ENCODE measurements at regions not wholly inside any gene's neighbourhood (a gene's known extent, or its start where the extent isn't known, plus 50 kb on each side); places are given as distances from the start of the nearest gene placed in this dataset.

GRCh38 chr4:152107736-152108500 is 347.1 kb upstream of the GATB start:
- H3K4me2 ChIP-seq (ENCODE audit: control insufficient read depth, insufficient read depth) = no peak overlapping the region
- H3K4me1 ChIP-seq (ENCODE audit: control insufficient read depth, insufficient read depth, low read length) = no peaks in the 10 kb centered on the region
- ATAC-seq (no peak), DNase-seq (ENCODE audit: low read depth, low spot score) (no peak), FAIRE-seq (no peak)
- H3K27me3 ChIP-seq (replicated peaks in 1 of 2; ENCODE audit: control insufficient read depth in 2 of 2, insufficient read depth in 2 of 2, low read length in 1 of 2) = peaks cover 0 to 3% of the 10 kb centered on the region in 2 experiments; a peak in 1 of 4 replicates
- BruUV-seq (replicated peaks) = no TSS peak
- H2AFZ ChIP-seq (ENCODE audit: control insufficient read depth, low read depth, low read length) = no peak overlapping the region
- H3K9me3 ChIP-seq (replicated peaks; ENCODE audit: control insufficient read depth, insufficient read depth, low read length) = no peaks in the 10 kb centered on the region
- ChIA-PET SMC1A (ENCODE audit: uncharacterized antibody, unreplicated experiment) (interaction anchor here (0.6 kb wide), 1 partner anchor 241 kb away, joined by 4 read pairs; no protein-coding TSS in a partner anchor), POLR2A (no interaction called here), RAD21 (ENCODE audit: unreplicated experiment) (no interaction called here), CTCF (no interaction called here)
- TF ChIP-seq MTA3 (IDR thresholded peaks at IDR 0.05; ENCODE audit: borderline replicate concordance, low read length) (no peak), ASH2L (IDR thresholded peaks at IDR 0.05; ENCODE audit: borderline replicate concordance, low read depth) (no peak), SIN3A (IDR thresholded peaks at IDR 0.05; ENCODE audit: low read depth, low read length) (no peak)
- TF ChIP-seq, protein P1, sequence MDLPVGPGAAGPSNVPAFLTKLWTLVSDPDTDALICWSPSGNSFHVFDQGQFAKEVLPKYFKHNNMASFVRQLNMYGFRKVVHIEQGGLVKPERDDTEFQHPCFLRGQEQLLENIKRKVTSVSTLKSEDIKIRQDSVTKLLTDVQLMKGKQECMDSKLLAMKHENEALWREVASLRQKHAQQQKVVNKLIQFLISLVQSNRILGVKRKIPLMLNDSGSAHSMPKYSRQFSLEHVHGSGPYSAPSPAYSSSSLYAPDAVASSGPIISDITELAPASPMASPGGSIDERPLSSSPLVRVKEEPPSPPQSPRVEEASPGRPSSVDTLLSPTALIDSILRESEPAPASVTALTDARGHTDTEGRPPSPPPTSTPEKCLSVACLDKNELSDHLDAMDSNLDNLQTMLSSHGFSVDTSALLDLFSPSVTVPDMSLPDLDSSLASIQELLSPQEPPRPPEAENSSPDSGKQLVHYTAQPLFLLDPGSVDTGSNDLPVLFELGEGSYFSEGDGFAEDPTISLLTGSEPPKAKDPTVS (IDR thresholded peaks at IDR 0.05; ENCODE audit: low read depth, low read length) = no peak
- no peaks in the 10 kb centered on the region for H3K36me3 ChIP-seq (ENCODE audit: control insufficient read depth in 2 of 2, insufficient read depth in 2 of 2, low read length in 1 of 2)
- no peaks in the 10 kb centered on the region for H4K20me1 ChIP-seq (ENCODE audit: control insufficient read depth, insufficient read depth)
- intact Hi-C loops (cut with micrococcal nuclease; ENCODE audit: unreplicated experiment) (no loop called here), in situ Hi-C loops (cut with MboI) (no loop called here)
- no peaks in the 10 kb centered on the region for H3K79me2 ChIP-seq (ENCODE audit: control insufficient read depth, insufficient read depth, low read length)
- no peak overlapping the region for H3K9ac ChIP-seq (ENCODE audit: control insufficient read depth, insufficient read depth, low read length)
- no peak overlapping the region for H3K27ac ChIP-seq (ENCODE audit: control insufficient read depth, insufficient read depth)
- H3K4me3 ChIP-seq = no peak overlapping the region
- 48% methylated on average over 8 of the region's 8 CpGs for WGBS (ENCODE audit: insufficient coverage, insufficient replicate concordance, low lambda C conversion rate, missing lambda C conversion rate)

GRCh38 chr4:152106781-152107321 is 346.0 kb upstream of the GATB start:
- BruUV-seq (replicated peaks) = no TSS peak
- intact Hi-C loops (cut with micrococcal nuclease; ENCODE audit: unreplicated experiment) = no loop called here
- ChIA-PET POLR2A (no interaction called here), SMC1A (ENCODE audit: uncharacterized antibody, unreplicated experiment) (interaction anchor here (1.0 kb wide), 1 partner anchor 47 kb away, joined by 3 read pairs; no protein-coding TSS in a partner anchor), CTCF (no interaction called here), RAD21 (ENCODE audit: unreplicated experiment) (no interaction called here)
- Histone ChIP-seq H3K27ac (ENCODE audit: control insufficient read depth, insufficient read depth) (no peak overlapping the region), H3K4me1 (ENCODE audit: control insufficient read depth, insufficient read depth, low read length) (no peaks in the 10 kb centered on the region), H3K9ac (ENCODE audit: control insufficient read depth, insufficient read depth, low read length) (no peak overlapping the region), H2AFZ (ENCODE audit: control insufficient read depth, low read depth, low read length) (no peak overlapping the region), H4K20me1 (ENCODE audit: control insufficient read depth, insufficient read depth) (no peaks in the 10 kb centered on the region), H3K4me3 (no peak overlapping the region), H3K79me2 (ENCODE audit: control insufficient read depth, insufficient read depth, low read length) (no peaks in the 10 kb centered on the region), H3K9me3 (replicated peaks; ENCODE audit: control insufficient read depth, insufficient read depth, low read length) (no peaks in the 10 kb centered on the region), H3K4me2 (ENCODE audit: control insufficient read depth, insufficient read depth) (no peak overlapping the region), H3K27me3 (replicated peaks in 1 of 2; ENCODE audit: control insufficient read depth in 2 of 2, insufficient read depth in 2 of 2, low read length in 1 of 2) (peaks cover 0 to 3% of the 10 kb centered on the region in 2 experiments; a peak in 1 of 4 replicates), H3K36me3 (ENCODE audit: control insufficient read depth in 2 of 2, insufficient read depth in 2 of 2, low read length in 1 of 2) (no peaks in the 10 kb centered on the region)
- ATAC-seq (no peak), FAIRE-seq (no peak), DNase-seq (ENCODE audit: low read depth, low spot score) (no peak)
- 42% methylated on average over 6 of the region's 6 CpGs for WGBS (ENCODE audit: insufficient coverage, insufficient replicate concordance, low lambda C conversion rate, missing lambda C conversion rate)
- in situ Hi-C loops (cut with MboI) = no loop called here
- no peak for TF ChIP-seq NFIC (IDR thresholded peaks at IDR 0.05; ENCODE audit: low read depth, low read length)
- no peak for TF ChIP-seq SIX5 (IDR thresholded peaks at IDR 0.05; ENCODE audit: low read depth, low read length, severe bottlenecking)
- TF ChIP-seq ZNF207 (IDR thresholded peaks at IDR 0.05; ENCODE audit: borderline replicate concordance) = no peak
- TF ChIP-seq PML (IDR thresholded peaks at IDR 0.05; ENCODE audit: low read length) = no peak
- no peak for TF ChIP-seq NRF1 (conservative IDR thresholded peaks at IDR 0.05; ENCODE audit: low read depth, low read length)
- no peak for TF ChIP-seq MEF2A (IDR thresholded peaks at IDR 0.05; ENCODE audit: insufficient read depth, low read depth, low read length)
- TF ChIP-seq ZSCAN29 (IDR thresholded peaks at IDR 0.05) = no peak
- no peak for TF ChIP-seq YY1 (IDR thresholded peaks at IDR 0.05; ENCODE audit: low read depth, low read length)
- no peak for TF ChIP-seq FOXM1 (IDR thresholded peaks at IDR 0.05; ENCODE audit: low read depth, low read length)
- no peak for TF ChIP-seq ZNF384 (IDR thresholded peaks at IDR 0.05; ENCODE audit: borderline replicate concordance, low read depth, low read length)

All from GM12878 (cell line).